H1 (cell line): ENCODE measurements at regions not wholly inside any gene's neighbourhood (a gene's known extent, or its start where the extent isn't known, plus 50 kb on each side); places are given as distances from the start of the nearest gene placed in this dataset.

Source experiments
- CTCF ChIP-seq, 3 experiments: IDR thresholded peaks; 1 replicate in 2 of 3; 2 replicates in 1 of 3; pipeline versions ENCODE4 v1.5.1 to v1.6.1; 2011; ENCODE audit warnings: low read length in 3 of 3, mild to moderate bottlenecking in 3 of 3, inconsistent platforms in 2 of 3, low read depth in 1 of 3, moderate library complexity in 1 of 3; ENCODE audit not compliant: insufficient read depth in 1 of 3; ENCODE audit errors: control extremely low read depth in 1 of 3

GRCh38 chrX:69000877-69001276 lies 164.4 kb downstream of the PJA1 start (continued):
- no peak for TF ChIP-seq CTCF (IDR thresholded peaks at IDR 0.05; ENCODE audit: control extremely low read depth in 1 of 3, insufficient read depth in 1 of 3, low read depth in 1 of 3, low read length in 3 of 3)
